Vagina (tissue), 2 donors: ENCODE measurements at regions not wholly inside any gene's neighbourhood (a gene's known extent, or its start where the extent isn't known, plus 50 kb on each side); places are given as distances from the start of the nearest gene placed in this dataset.

Experiments used
- DNase-seq, 2 donors: peaks; one replicate each; pipeline ENCODE4 v3.0.0-alpha.2; 2017; ENCODE audit errors: extremely low spot score in 2 of 2
- H3K27ac ChIP-seq: fragments of 200-600 bp; sonication (generic); one replicate; pipeline ENCODE4 v1.5.1; 2019
- H3K27me3 ChIP-seq: fragments of 200-600 bp; sonication (generic); one replicate; pipeline ENCODE4 v1.5.1; 2019
- H3K36me3 ChIP-seq, 2 donors: fragments of 200-600 bp; sonication (generic); one replicate each; pipeline ENCODE4 v1.5.1; 2017 to 2019
- H3K4me1 ChIP-seq: fragments of 200-600 bp; sonication (generic); one replicate; pipeline ENCODE4 v1.5.1; 2019
- H3K4me3 ChIP-seq, 2 donors: fragments of 200-600 bp; sonication (generic); 1 replicate in 1 of 2; 2 replicates in 1 of 2; pipeline ENCODE4 v1.5.1; 2016 to 2019
- H3K9me3 ChIP-seq: fragments of 200-600 bp; sonication (generic); one replicate; pipeline ENCODE4 v1.5.1; 2019
- POLR2A ChIP-seq, 2 donors: fragments of 450-650 bp; IDR thresholded peaks; one replicate each; pipeline ENCODE4 v1.6.1; 2017; ENCODE audit warnings: antibody characterized with exemption in 2 of 2, mild to moderate bottlenecking in 2 of 2, moderate library complexity in 2 of 2
- POLR2AphosphoS5 ChIP-seq, 2 donors: sonication (generic); formaldehyde crosslinking; IDR thresholded peaks; one replicate each; pipeline ENCODE4 v1.9.0; 2017; ENCODE audit warnings: antibody characterized with exemption in 2 of 2, mild to moderate bottlenecking in 2 of 2, low read depth in 1 of 2; ENCODE audit not compliant: insufficient read depth in 1 of 2
- intact Hi-C: fragments of 100-400 bp; cut with DNase I; formaldehyde crosslinking; loops from one replicate; pipeline ENCODE4 v1.15.1; 2023
- TF ChIP-seq, protein P1 (sequence below), 3 experiments: fragments of 450-650 bp in 2 of 3; fragments of 200-600 bp in 1 of 3; sonication (generic) in 1 of 3; IDR thresholded peaks; one replicate each; pipeline ENCODE4 v1.5.1; 2017 to 2019; ENCODE audit warnings: antibody characterized with exemption in 3 of 3, mild to moderate bottlenecking in 2 of 3, moderate library complexity in 2 of 3

GRCh38 chr13:31909864-31910551 lies 121.6 kb upstream of the FRY start:
- Histone ChIP-seq H3K27ac (no peak overlapping the region), H3K4me3 (no peak overlapping the region), H3K4me1 (no peaks in the 10 kb centered on the region), H3K27me3 (no peaks in the 10 kb centered on the region), H3K36me3 (no peaks in the 10 kb centered on the region), H3K9me3 (no peaks in the 10 kb centered on the region)
- TF ChIP-seq POLR2AphosphoS5 (IDR thresholded peaks at IDR 0.05; ENCODE audit: insufficient read depth in 1 of 2, low read depth in 1 of 2) = no peak
- no peak for TF ChIP-seq POLR2A (IDR thresholded peaks at IDR 0.05)
- TF ChIP-seq, protein P1, sequence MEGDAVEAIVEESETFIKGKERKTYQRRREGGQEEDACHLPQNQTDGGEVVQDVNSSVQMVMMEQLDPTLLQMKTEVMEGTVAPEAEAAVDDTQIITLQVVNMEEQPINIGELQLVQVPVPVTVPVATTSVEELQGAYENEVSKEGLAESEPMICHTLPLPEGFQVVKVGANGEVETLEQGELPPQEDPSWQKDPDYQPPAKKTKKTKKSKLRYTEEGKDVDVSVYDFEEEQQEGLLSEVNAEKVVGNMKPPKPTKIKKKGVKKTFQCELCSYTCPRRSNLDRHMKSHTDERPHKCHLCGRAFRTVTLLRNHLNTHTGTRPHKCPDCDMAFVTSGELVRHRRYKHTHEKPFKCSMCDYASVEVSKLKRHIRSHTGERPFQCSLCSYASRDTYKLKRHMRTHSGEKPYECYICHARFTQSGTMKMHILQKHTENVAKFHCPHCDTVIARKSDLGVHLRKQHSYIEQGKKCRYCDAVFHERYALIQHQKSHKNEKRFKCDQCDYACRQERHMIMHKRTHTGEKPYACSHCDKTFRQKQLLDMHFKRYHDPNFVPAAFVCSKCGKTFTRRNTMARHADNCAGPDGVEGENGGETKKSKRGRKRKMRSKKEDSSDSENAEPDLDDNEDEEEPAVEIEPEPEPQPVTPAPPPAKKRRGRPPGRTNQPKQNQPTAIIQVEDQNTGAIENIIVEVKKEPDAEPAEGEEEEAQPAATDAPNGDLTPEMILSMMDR (IDR thresholded peaks at IDR 0.05) = peak; percentile 59 to 73 (median 71)
- no peak for DNase-seq
- intact Hi-C loops = loop anchor here (10.0 kb wide), 1 partner anchor 405 kb away; the partner anchor contains the start of genes BRCA2 and ZAR1L

DNA sequence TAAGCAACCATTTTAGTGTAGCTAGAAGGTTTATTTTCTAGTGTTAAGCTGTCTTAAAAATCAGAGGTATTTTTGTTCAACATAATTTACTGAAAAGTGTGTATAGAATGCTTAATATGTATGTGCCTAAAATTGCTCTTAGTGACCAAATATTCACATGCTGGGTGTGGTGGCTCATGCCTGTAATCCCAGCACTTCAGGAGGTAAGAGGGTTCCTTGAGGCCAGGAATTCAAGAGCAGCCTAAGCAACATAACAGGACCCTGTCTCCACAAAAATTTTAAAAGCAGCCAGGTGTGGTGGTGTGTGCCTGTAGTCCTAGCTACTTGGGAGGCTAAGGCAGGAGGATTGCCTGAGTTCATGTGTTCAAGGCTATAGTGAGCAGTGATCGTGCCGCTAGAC lies 120.9 kb upstream of the FRY start:
- Histone ChIP-seq H3K36me3 (no peaks in the 10 kb centered on the region), H3K9me3 (no peaks in the 10 kb centered on the region), H3K4me3 (no peak overlapping the region), H3K27me3 (no peaks in the 10 kb centered on the region), H3K27ac (no peak overlapping the region), H3K4me1 (no peaks in the 10 kb centered on the region)
- no peak for DNase-seq
- TF ChIP-seq, protein P1 (IDR thresholded peaks at IDR 0.05) = no peak
- TF ChIP-seq POLR2A (IDR thresholded peaks at IDR 0.05) (no peak), POLR2AphosphoS5 (IDR thresholded peaks at IDR 0.05; ENCODE audit: insufficient read depth in 1 of 2, low read depth in 1 of 2) (no peak)
- intact Hi-C loops = no loop called here

DNA sequence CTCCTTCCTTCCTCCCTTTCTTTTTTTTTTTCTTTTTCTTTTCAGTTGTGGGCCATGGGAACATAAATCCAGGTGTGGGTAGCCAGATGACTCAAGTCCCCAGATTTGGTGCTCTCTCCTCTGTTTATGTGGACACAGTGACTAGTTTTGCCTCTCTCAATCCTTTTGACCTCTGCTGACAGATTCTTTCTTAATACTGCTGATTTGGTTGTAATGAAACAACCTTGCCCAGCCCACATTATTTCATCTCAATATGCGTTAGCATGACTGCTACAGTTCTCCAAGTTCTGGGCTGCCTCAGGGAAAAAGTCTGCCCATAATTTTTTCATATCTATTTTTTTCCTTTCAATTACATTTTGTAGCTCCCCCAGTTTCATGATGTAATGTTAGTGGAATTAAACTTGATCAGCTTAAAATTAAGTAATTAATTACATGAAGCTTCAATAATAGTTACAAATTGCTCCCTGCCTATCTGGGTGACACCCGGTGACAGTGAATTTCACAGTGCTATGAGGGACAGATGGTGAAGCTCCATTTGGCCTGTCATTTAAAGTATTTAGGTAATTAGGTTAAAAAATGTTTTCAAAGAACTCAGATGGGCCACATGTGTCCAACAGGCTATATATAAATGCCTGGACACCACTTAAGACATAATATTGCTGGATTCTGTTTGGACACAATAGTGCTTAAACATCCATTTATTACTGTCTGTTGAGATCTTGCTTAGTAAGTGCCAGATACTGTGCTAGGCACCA lies 118.8 kb upstream of the FRY start:
- Histone ChIP-seq H3K27me3 (no peaks in the 10 kb centered on the region), H3K9me3 (no peaks in the 10 kb centered on the region), H3K36me3 (no peaks in the 10 kb centered on the region), H3K4me1 (no peaks in the 10 kb centered on the region), H3K4me3 (no peak overlapping the region), H3K27ac (no peak overlapping the region)
- intact Hi-C loops = no loop called here
- TF ChIP-seq POLR2AphosphoS5 (IDR thresholded peaks at IDR 0.05; ENCODE audit: insufficient read depth in 1 of 2, low read depth in 1 of 2) (no peak), POLR2A (IDR thresholded peaks at IDR 0.05) (no peak)
- TF ChIP-seq, protein P1 (IDR thresholded peaks at IDR 0.05) = no peak
- DNase-seq = no peak

- no peaks in the 10 kb centered on the region for H3K9me3 ChIP-seq
- DNase-seq = no peak
- H3K36me3 ChIP-seq = no peaks in the 10 kb centered on the region
- H3K27me3 ChIP-seq = no peaks in the 10 kb centered on the region
- H3K4me1 ChIP-seq = no peaks in the 10 kb centered on the region
- intact Hi-C loops = no loop called here
- TF ChIP-seq, protein P1 (IDR thresholded peaks at IDR 0.05) = no peak
- TF ChIP-seq POLR2A (IDR thresholded peaks at IDR 0.05) (no peak), POLR2AphosphoS5 (IDR thresholded peaks at IDR 0.05; ENCODE audit: insufficient read depth in 1 of 2, low read depth in 1 of 2) (no peak)
- H3K27ac ChIP-seq = no peak overlapping the region
- H3K4me3 ChIP-seq = no peak overlapping the region
Observed at GRCh38 chr13:31913459-31913858, 118.1 kb upstream of the FRY start.

DNA sequence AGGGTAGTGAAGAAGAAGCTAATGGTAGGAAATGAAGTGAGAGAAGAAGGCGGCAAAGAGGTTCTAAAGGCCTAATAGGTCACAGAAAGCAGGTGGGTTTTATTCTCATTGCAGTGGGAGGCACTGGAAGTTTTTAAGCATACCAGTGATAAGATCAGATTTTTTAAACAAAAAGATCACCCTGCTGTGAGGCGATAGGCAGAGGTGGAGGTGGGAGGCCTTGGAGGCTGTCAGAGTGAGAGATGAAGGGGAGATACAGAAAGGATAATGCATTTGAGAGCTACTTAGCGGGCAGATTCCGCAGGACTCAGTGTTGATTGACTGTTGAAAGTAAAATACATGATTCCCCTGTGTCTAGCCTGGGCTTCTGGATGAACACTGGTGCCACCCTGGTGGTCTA lies 116.7 kb upstream of the FRY start:
- intact Hi-C loops = no loop called here
- TF ChIP-seq POLR2AphosphoS5 (IDR thresholded peaks at IDR 0.05; ENCODE audit: insufficient read depth in 1 of 2, low read depth in 1 of 2) (no peak), POLR2A (IDR thresholded peaks at IDR 0.05) (no peak)
- TF ChIP-seq, protein P1 (IDR thresholded peaks at IDR 0.05) = no peak
- no peak for DNase-seq

More for the DNA sequence above, 116.7 kb upstream of the FRY start:
- Histone ChIP-seq H3K27ac (no peak overlapping the region), H3K9me3 (no peaks in the 10 kb centered on the region), H3K4me3 (no peak overlapping the region), H3K27me3 (no peaks in the 10 kb centered on the region), H3K36me3 (no peaks in the 10 kb centered on the region), H3K4me1 (no peaks in the 10 kb centered on the region)
